Common myeloid progenitor, CD34-positive (primary cell): ENCODE measurements at regions not wholly inside any gene's neighbourhood (a gene's known extent, or its start where the extent isn't known, plus 50 kb on each side); places are given as distances from the start of the nearest gene placed in this dataset.

ENCODE experiments used
- CTCF ChIA-PET: fragments of 350-600 bp; sonication (Branson Sonifier 250); formaldehyde crosslinking; loops from one replicate; lab custom pipeline; 2021; ENCODE audit warnings: antibody characterized with exemption; lab: Charles Lee
- POLR2A ChIA-PET: fragments of 350-600 bp; sonication (Branson Sonifier 250); formaldehyde crosslinking; loops from one replicate; lab custom pipeline; 2021; ENCODE audit warnings: antibody characterized with exemption; lab: Charles Lee
- DNase-seq, 3 donors: peaks; one replicate each; pipeline versions ENCODE4 v3.0.0 to v3.0.0-alpha.2; 2013
- H3K27ac ChIP-seq, 2 experiments: 1 replicate in 1 of 2; 2 replicates in 1 of 2; pipeline ENCODE4 v1.7.0; 2013; ENCODE audit warnings: inconsistent platforms in 2 of 2, low read length in 2 of 2, mild to moderate bottlenecking in 2 of 2, low read depth in 1 of 2, moderate library complexity in 1 of 2; ENCODE audit not compliant: severe bottlenecking in 2 of 2, insufficient read depth in 1 of 2, poor library complexity in 1 of 2
- H3K27me3 ChIP-seq, 5 experiments: replicated peaks in 2 of 5; 1 replicate in 3 of 5; 2 replicates in 2 of 5; pipeline versions ENCODE4 v1.6.1 to v1.7.0; 2013; ENCODE audit warnings: low read length in 4 of 5, mild to moderate bottlenecking in 2 of 5, moderate library complexity in 2 of 5, inconsistent platforms in 1 of 5; ENCODE audit not compliant: insufficient read depth in 5 of 5, control insufficient read depth in 4 of 5
- H3K36me3 ChIP-seq, 4 experiments: 1 replicate in 2 of 4; 2 replicates in 2 of 4; pipeline versions ENCODE4 v1.6.1 to v1.7.0; 2013; ENCODE audit warnings: low read length in 3 of 4, control low read depth in 1 of 4, mild to moderate bottlenecking in 1 of 4; ENCODE audit not compliant: control insufficient read depth in 4 of 4, insufficient read depth in 4 of 4
- H3K4me1 ChIP-seq, 4 experiments: 1 replicate in 3 of 4; 2 replicates in 1 of 4; pipeline versions ENCODE4 v1.6.1 to v1.7.1; 2013; ENCODE audit warnings: low read length in 3 of 4, mild to moderate bottlenecking in 3 of 4, control low read depth in 1 of 4, inconsistent platforms in 1 of 4, moderate library complexity in 1 of 4; ENCODE audit not compliant: control insufficient read depth in 4 of 4, insufficient read depth in 4 of 4; ENCODE audit errors: control extremely low read depth in 1 of 4
- H3K4me3 ChIP-seq, 7 experiments: 1 replicate in 4 of 7; 2 replicates in 3 of 7; pipeline versions ENCODE4 v1.5.1 to v1.7.0; 2013; ENCODE audit warnings: mild to moderate bottlenecking in 7 of 7, low read length in 6 of 7, moderate library complexity in 6 of 7, inconsistent platforms in 2 of 7, low read depth in 2 of 7, control low read depth in 1 of 7; ENCODE audit not compliant: insufficient read depth in 4 of 7, control insufficient read depth in 1 of 7; ENCODE audit errors: extremely low read depth in 1 of 7
- H3K9me3 ChIP-seq, 5 experiments: 1 replicate in 4 of 5; 2 replicates in 1 of 5; pipeline versions ENCODE4 v1.6.1 to v1.7.1; 2013; ENCODE audit warnings: low read length in 4 of 5, mild to moderate bottlenecking in 2 of 5, inconsistent platforms in 1 of 5, low read depth in 1 of 5, moderate library complexity in 1 of 5; ENCODE audit not compliant: control insufficient read depth in 4 of 5, insufficient read depth in 2 of 5; ENCODE audit errors: control extremely low read depth in 1 of 5
- WGBS: methylation state at CpG from one replicate; pipeline ENCODE4 v1.1.5; 2013; ENCODE audit not compliant: insufficient coverage; 5-methylcytosine and 5-hydroxymethylcytosine counted together

DNA sequence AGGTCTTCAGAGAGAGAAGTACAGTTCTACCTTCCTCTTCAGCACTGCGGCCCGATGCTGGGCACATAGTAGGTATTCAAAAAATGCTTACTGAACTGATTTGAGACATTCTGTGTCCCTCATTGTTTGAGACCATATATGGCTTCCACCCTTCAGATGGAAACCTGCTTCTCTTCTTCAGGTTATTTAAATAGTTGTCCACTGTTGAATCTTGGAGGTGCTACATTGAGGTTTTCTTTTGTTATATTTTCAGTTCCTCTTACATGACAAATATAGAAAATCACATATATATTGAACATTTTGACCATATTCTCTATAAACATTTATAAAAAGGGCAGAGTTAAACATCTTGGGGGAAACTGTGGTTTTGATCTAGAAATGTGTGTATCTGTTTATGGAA, 200.2 kb upstream of the LRRC3B start:
- Histone ChIP-seq H3K4me3 (no peak overlapping the region), H3K4me1 (no peaks in the 10 kb centered on the region), H3K36me3 (no peaks in the 10 kb centered on the region), H3K9me3 (peaks cover 0 to 1% (median 0%) of the 10 kb centered on the region in 5 experiments), H3K27ac (no peak overlapping the region), H3K27me3 (no peaks in the 10 kb centered on the region)
- no peak for DNase-seq
- ChIA-PET CTCF (no interaction called here), POLR2A (no interaction called here)
- WGBS = 100% methylated on average over 2 of the region's 2 CpGs

DNA sequence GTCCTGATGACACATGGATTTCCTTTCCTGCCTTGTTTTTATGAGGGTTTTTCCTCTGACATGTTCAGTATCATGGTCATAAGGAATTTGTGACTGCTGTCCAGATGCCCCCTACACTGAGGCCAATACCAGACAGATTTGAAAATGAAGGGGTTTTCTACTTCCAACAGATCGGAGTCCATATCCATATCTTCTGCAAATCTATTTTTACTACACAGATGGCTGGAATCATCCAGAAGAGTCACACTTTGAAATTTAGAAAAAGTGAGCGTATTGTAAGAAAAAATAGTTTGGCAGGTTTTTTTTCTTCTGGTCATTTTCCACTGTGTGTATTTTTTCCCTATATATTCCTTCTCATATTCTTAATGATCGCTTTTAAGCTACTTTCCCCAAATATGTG, 197.5 kb upstream of the LRRC3B start:
- WGBS = 60% methylated on average over 1 of the region's 3 CpGs
- DNase-seq = no peak
- H3K27me3 ChIP-seq = no peaks in the 10 kb centered on the region
- no peaks in the 10 kb centered on the region for H3K4me1 ChIP-seq
- H3K4me3 ChIP-seq = no peak overlapping the region
- peaks cover 0 to 1% (median 0%) of the 10 kb centered on the region in 5 experiments for H3K9me3 ChIP-seq
- H3K27ac ChIP-seq = no peak overlapping the region
- H3K36me3 ChIP-seq = no peaks in the 10 kb centered on the region
- POLR2A ChIA-PET = no interaction called here
- CTCF ChIA-PET = no interaction called here

- Histone ChIP-seq H3K27ac (no peak overlapping the region), H3K36me3 (no peaks in the 10 kb centered on the region), H3K4me1 (no peaks in the 10 kb centered on the region), H3K9me3 (peaks cover 0 to 1% (median 0%) of the 10 kb centered on the region in 5 experiments), H3K4me3 (no peak overlapping the region), H3K27me3 (no peaks in the 10 kb centered on the region)
- DNase-seq = no peak
- ChIA-PET CTCF (no interaction called here), POLR2A (no interaction called here)
- WGBS = no CpG with 5 or more reads among the region's 2 CpGs
Measured at GRCh38 chr3:26428992-26429391, 193.6 kb upstream of the LRRC3B start.

DNA sequence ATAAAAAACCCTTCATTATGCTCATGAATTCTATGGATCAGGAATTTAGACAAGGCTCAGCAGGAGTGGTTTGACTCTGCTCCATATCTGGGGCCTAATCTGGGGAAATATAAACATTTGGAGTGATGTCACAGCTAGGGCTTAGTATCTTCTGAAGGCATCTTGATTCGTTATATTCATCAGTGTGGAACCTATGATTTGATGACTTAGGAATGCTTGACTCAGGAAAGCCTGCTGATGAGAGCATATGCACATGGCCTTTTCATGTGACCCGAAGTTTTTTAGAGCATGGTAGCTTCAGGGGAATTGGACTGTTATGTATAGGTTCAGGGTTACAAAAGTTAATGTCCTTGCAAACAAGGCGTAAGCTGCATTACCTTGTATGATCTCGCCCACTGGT, 184.9 kb upstream of the LRRC3B start:
- Histone ChIP-seq H3K9me3 (no peaks in the 10 kb centered on the region), H3K27me3 (no peaks in the 10 kb centered on the region), H3K4me3 (no peak overlapping the region), H3K36me3 (no peaks in the 10 kb centered on the region), H3K4me1 (no peaks in the 10 kb centered on the region), H3K27ac (no peak overlapping the region)
- POLR2A ChIA-PET = no interaction called here
- 90% methylated on average over 4 of the region's 4 CpGs for WGBS
- no peak for DNase-seq
- CTCF ChIA-PET = interaction anchor here (0.6 kb wide), 1 partner anchor 23 kb away, joined by 3 read pairs; no protein-coding TSS in a partner anchor

DNA sequence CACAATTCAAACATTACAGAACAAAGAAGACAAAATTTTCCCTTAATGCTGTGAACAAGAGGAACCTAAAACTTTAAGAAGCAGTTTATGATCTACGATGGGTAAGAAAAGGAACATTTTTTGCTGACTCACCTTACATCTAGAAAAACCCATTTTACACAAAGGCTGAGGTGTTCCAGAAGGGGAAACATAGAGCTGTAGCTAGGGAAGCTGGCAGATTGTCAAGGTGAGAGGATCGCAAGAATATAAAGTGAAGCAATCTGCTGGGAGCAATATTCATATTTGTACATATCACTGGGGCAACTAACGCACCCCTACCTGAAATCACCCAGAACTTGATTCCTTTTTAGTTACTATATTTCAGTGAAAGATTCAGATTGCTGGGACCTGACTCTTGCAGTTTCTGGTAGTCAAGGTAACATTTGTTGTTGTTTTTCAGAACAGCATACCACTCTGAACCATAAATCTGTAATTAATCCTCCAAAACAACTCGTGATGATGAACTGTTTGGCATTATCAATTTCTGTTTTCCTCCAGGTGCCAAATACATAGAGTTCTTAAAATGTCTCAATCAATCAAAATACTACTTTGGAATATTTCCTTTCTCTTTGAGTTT, 184.1 kb upstream of the LRRC3B start:
- DNase-seq = peak in 1 of 3 donors; percentile 1
- Histone ChIP-seq H3K27ac (no peak overlapping the region), H3K4me1 (no peaks in the 10 kb centered on the region), H3K9me3 (no peaks in the 10 kb centered on the region), H3K36me3 (no peaks in the 10 kb centered on the region), H3K4me3 (no peak overlapping the region), H3K27me3 (no peaks in the 10 kb centered on the region)
- WGBS = 33% methylated on average over 2 of the region's 4 CpGs
- ChIA-PET CTCF (interaction anchor here (0.6 kb wide), 1 partner anchor 24 kb away, joined by 3 read pairs; no protein-coding TSS in a partner anchor), POLR2A (no interaction called here)

- Histone ChIP-seq H3K36me3 (no peaks in the 10 kb centered on the region), H3K9me3 (no peaks in the 10 kb centered on the region), H3K27ac (no peak overlapping the region), H3K27me3 (no peaks in the 10 kb centered on the region), H3K4me1 (no peaks in the 10 kb centered on the region), H3K4me3 (no peak overlapping the region)
- POLR2A ChIA-PET = no interaction called here
- DNase-seq = no peak
- CTCF ChIA-PET = no interaction called here
- WGBS = 100% methylated on average over 1 of the region's 6 CpGs
Measured at GRCh38 chr3:26438981-26439884, 183.3 kb upstream of the LRRC3B start.

GRCh38 chr3:26449996-26450395, 172.6 kb upstream of the LRRC3B start:
- peaks cover 0 to 2% (median 0%) of the 10 kb centered on the region in 4 experiments for H3K4me1 ChIP-seq
- H3K27ac ChIP-seq = no peak overlapping the region
- no peaks in the 10 kb centered on the region for H3K9me3 ChIP-seq
- ChIA-PET CTCF (no interaction called here), POLR2A (no interaction called here)
- WGBS = no CpG with 5 or more reads among the region's 3 CpGs
- no peak overlapping the region for H3K4me3 ChIP-seq
- no peaks in the 10 kb centered on the region for H3K36me3 ChIP-seq
- H3K27me3 ChIP-seq = no peaks in the 10 kb centered on the region
- no peak for DNase-seq
